SK-MEL-5 (cell line): ENCODE measurements at regions not wholly inside any gene's neighbourhood (a gene's known extent, or its start where the extent isn't known, plus 50 kb on each side); places are given as distances from the start of the nearest gene placed in this dataset.

Source experiments
- DNase-seq: peaks from one replicate; pipeline ENCODE4 v3.0.0-alpha.2; 2016; ENCODE audit warnings: low read depth, low spot score
- in situ Hi-C: cut with HindIII; loops from 2 replicates; pipeline ENCODE4 v1.10.0; 2016; ENCODE audit warnings: low sequenced_read_pairs, high pct_unique_total_duplicates, low pct_unique_long_range_greater_than_20kb

GRCh38 chr4:22179124-22179874 lies 230.7 kb upstream of the KCNIP4 start:
- no peak for DNase-seq
- in situ Hi-C loops, result no loop called here

GRCh38 chr4:22174640-22175039 lies 226.1 kb upstream of the KCNIP4 start:
- DNase-seq, result no peak
- in situ Hi-C loops, result no loop called here

DNA sequence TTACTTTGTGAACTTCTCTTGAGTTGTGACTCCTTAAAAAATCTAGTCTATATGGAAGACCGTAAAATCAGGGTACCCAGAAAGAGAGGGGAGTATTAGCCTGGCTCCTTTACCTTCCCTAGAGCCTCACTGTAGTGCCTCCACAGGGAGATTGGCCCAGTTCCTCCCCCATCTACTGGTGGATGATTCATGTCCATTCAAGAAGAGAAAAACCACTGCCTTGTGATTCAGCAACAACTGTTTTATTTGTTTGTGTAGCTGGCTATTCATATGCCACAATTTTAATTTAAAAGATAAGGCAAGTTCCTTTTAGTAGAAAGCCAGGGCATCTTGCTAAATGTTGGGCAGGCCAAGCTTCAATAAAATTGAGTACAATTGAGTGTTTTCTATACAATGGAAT lies 221.8 kb upstream of the KCNIP4 start:
- in situ Hi-C loops, result no loop called here
- no peak for DNase-seq

DNA sequence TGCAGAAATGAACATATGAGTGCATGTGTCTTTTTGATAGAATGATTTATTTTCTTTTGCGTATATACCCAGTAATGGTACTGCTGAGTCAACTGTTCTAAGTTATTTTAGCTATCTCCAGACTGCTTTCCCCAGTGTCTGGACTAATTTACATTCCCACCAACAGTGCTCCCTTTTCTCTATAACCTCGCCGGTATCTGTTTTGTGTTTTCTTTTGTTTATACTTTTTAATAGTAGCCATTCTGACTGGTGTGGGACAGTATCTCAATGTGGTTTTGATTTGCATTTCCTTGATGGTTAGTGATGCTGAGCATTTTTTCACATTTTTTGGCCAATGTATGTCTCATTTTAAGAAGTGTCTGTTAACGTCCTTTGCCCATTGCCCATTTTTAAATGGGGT lies 218.6 kb upstream of the KCNIP4 start:
- in situ Hi-C loops, result no loop called here
- DNase-seq, result no peak

DNA sequence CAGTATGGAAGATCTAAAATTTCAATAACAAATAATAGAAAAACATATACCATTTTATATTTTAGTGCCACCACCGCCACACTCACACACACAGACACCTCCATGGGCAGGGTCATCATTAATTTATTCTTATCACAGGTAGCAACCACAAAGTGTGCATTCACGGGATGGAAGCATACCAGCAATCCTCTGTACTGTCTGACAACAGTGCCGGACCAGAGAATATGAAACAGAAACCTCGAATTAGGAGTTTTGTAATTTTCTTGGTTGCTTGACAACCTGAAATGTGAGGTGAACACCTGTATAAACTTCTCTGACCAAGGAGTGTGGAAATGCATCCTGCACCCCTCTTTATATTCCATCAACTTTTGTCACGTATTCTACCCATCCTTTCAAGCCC lies 213.9 kb upstream of the KCNIP4 start:
- in situ Hi-C loops, result no loop called here
- no peak for DNase-seq

DNA sequence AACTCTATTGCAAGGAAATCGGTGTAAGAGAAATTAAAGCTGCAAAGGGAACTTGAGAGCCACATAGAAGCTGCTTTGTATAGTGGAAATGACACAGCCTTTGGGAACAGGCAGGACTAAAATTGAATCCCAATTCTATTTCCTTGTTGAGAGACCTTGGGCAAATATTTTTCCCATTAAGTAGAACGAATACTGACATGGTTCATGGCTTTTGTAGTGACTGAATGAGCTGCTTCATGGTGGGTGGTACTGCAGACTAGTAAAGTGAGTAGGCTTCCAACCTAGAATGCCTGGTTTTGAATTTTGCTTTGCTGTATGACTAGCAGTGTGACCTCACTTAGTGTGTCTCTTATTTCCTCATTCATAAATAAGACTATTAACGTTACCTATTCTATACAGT lies 182.2 kb upstream of the KCNIP4 start:
- no peak for DNase-seq
- in situ Hi-C loops, result no loop called here

DNA sequence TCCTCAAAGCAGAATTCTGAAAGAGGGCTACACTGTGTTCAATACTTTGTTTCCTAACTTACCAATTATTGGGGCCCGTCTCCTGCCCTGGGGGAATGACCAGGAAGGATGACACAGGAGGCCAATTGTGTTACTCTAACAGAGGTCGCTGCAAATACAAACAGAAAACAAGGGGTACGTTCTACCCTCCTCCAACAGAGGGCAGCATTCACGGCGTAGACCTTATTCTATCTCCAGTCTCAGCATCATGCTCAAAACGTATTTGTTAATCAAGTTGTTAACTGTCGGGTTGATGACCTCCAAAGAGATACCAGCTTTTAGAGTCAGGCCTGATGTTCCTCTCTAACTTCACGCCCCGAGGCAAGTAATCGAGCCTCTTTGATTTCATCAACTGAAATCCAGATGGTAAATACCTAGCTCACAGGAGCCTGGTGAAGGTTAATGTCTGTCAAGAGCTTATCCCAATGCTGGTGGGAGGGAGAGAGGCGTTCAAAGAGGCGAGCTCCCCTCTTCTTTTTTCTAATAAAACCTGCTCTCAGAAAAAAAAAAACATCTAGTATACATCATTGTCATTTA lies 181.0 kb upstream of the KCNIP4 start:
- peak; percentile 69 for DNase-seq
- in situ Hi-C loops, result no loop called here

- DNase-seq, result no peak
- in situ Hi-C loops, result no loop called here
Measured at GRCh38 chr4:22122062-22122461, 173.5 kb upstream of the KCNIP4 start.

DNA sequence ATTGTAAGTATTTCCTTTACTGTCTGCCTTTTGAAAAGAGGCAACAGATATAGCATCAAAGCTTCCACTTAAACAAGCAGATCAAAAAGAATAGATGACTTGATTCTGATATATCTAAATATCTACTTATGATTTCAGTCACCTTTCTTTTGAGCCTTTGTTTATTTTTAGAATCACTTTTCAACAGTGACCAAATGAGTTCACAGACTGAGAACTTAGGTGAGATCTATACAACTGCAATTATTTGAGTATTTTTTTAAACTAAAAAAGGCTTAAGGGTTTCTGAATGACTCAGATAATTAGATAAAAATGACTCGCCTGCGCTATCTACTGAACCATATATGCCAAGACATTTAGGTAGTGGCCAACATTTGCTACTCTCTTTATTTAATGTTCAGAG lies 166.7 kb upstream of the KCNIP4 start:
- in situ Hi-C loops, result no loop called here
- DNase-seq, result no peak

- no peak for DNase-seq
- in situ Hi-C loops, result no loop called here
Measured at GRCh38 chr4:22103768-22104167, 155.2 kb upstream of the KCNIP4 start.

DNA sequence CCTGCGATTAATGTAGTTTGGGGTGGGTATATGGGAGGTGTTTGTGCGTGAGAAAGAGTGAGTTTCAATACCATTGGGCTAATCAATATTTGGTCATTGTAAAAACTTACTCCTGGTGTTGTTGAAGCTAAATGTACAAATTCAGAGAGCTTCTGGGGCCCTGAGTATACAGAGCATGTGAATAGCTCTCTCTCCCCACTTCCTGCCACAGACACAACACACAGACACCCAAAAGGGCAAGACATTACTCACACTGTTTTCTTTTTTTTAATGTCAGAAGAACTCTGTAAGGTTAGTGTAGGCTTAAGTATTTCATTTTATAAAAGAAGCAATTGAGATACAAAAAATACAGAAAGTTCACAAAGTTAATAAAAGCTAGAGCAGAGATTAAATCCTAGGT lies 151.3 kb upstream of the KCNIP4 start:
- peak; percentile 62 for DNase-seq

GRCh38 chr4:22097596-22097995 lies 149.0 kb upstream of the KCNIP4 start:
- no peak for DNase-seq
- in situ Hi-C loops, result no loop called here

More for the DNA sequence above, 151.3 kb upstream of the KCNIP4 start:
- in situ Hi-C loops, result no loop called here

GRCh38 chr4:22094217-22094616 lies 145.6 kb upstream of the KCNIP4 start:
- in situ Hi-C loops, result no loop called here
- DNase-seq, result no peak

DNA sequence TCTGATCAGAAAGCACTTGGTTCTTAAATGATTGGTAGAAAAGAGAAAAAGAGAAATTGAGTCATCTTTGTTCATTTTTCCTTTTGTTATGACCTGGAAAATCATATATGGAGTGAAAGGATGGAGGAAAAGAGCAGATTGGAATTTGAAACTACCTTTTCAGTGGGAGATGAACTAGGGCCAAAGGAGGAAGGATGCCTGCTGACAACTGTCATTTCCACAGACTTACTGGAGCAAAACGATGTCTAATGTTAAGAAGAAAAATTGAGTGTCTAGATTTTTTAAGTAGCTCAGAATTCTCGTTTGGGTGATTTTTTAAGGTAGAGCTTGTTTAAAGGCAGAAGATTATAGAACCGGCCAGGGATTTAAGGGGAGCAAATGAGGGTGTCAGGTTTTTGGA lies 144.6 kb upstream of the KCNIP4 start:
- in situ Hi-C loops, result no loop called here
- DNase-seq, result no peak

- in situ Hi-C loops, result no loop called here
- no peak for DNase-seq
Measured at GRCh38 chr4:22091906-22092305, 143.3 kb upstream of the KCNIP4 start.

- DNase-seq, result no peak
- in situ Hi-C loops, result no loop called here
Measured at GRCh38 chr4:22091352-22091717, 142.8 kb upstream of the KCNIP4 start.

DNA sequence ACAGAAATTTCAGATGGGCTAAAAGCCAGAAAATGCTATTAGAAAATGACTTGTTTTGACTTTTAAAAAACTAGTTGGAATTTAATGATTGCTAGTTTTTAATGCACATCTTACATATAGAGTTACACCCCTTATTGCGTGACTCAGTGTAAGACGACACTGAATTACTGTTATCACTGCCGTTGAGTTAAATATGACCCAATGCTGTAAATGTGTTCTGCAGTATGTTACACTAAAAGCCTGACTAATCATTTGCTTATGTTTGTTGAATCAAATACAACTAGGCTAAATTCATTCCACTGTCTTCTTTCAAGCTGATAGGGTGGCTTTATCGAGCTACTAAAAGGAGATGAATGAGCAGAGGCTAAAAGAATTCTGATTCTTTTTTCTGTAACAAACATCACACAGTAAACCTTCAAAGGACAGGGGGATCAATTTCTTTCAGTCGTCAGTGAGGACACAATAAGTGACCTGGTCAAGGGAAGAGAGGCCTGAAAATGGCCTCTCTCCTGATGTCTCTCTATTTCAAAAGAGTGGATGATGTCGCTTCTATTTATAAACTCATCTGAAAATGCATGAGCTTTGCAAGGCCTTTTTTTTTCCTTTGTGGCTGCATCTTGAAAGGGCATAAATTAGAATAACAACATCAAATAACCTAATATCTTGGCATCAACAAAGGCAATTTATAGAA lies 142.2 kb upstream of the KCNIP4 start:
- in situ Hi-C loops, result no loop called here
- DNase-seq, result no peak

DNA sequence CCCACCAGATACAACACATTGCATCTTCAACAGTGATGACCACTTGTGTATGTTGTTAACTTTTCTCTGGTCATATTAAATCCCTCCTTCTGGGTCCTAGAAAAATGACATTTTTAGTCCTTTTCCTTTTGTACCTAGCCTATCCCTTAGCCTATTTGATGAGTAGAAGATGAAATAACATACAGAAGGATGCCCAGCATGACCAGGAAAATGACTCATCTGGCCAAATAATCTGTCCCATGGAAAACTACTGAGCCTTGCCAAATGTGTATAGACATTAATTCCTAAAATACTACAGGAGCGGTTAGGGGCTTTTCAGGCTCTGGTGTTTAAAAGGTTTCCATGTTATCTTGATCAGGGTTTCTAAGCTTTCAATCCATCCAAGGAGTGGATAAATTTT lies 129.0 kb upstream of the KCNIP4 start:
- no peak for DNase-seq
- in situ Hi-C loops, result no loop called here

DNA sequence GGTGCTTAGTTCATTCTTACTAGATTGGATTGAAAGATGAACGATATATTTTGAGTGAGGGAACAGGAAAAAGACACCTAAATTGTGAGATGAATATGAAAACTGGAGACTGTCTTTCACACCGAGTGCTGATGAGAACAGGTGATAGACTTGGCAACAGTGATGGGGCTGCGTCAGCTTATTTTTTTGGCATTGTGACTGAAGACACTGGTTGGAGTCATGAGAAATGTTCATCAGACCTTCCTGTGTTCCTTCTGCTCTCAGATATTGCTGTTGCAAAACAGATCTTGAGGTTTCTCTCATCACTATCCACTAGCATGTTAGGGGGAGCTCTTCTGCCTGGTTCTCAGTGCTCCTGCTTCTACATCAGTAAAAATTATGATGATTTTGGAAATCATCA lies 124.2 kb upstream of the KCNIP4 start:
- DNase-seq, result no peak
- in situ Hi-C loops, result no loop called here
